BJ (cell line): ENCODE measurements at regions not wholly inside any gene's neighbourhood (a gene's known extent, or its start where the extent isn't known, plus 50 kb on each side); places are given as distances from the start of the nearest gene placed in this dataset.

Experiments
- CTCF ChIA-PET: fragments of 350-600 bp; formaldehyde crosslinking; extraction: SDS; loops from one replicate; lab custom pipeline; 2021; ENCODE audit warnings: antibody characterized with exemption, inconsistent platforms; lab: Yijun Ruan, JAX
- POLR2A ChIA-PET: fragments of 300-600 bp; sonication (Branson Sonifier 250); formaldehyde crosslinking; extraction: SDS; loops from one replicate; lab custom pipeline; 2021; ENCODE audit warnings: antibody characterized with exemption; lab: Charles Lee
- DNase-seq: peaks from one replicate; pipeline ENCODE4 v3.0.0-alpha.2; 2011; ENCODE audit warnings: low read depth
- H3K27me3 ChIP-seq: 2 replicates; pipeline ENCODE4 v1.6.0; 2011; ENCODE audit warnings: low read length; ENCODE audit not compliant: control insufficient read depth, insufficient read depth
- H3K36me3 ChIP-seq: 2 replicates; pipeline ENCODE4 v1.5.1; 2011; ENCODE audit warnings: low read length; ENCODE audit not compliant: control insufficient read depth, insufficient read depth
- H3K4me3 ChIP-seq: 2 replicates; pipeline ENCODE4 v1.5.1; 2011; ENCODE audit warnings: low read depth, mild to moderate bottlenecking, control low read depth, low read length
- CTCF ChIP-seq: IDR thresholded peaks from 2 replicates; pipeline ENCODE4 v1.5.1; 2011; ENCODE audit warnings: low read depth, mild to moderate bottlenecking, control low read depth, inconsistent platforms, low read length, moderate library complexity; ENCODE audit not compliant: insufficient read depth

GRCh38 chr20:53738945-53739798 lies 145.5 kb upstream of the ZNF217 start:
- DNase-seq, result no peak

GRCh38 chr20:53738039-53738944 lies 144.7 kb upstream of the ZNF217 start:
- Histone ChIP-seq H3K4me3 (peak overlapping the region; percentile 21), H3K27me3 (no peaks in the 10 kb centered on the region), H3K36me3 (no peaks in the 10 kb centered on the region)
- ChIA-PET CTCF (interaction anchor here (1.0 to 1.6 kb wide), 4 partner anchors 127 to 177 kb away, joined by 3 to 5 read pairs (median 4); no protein-coding TSS in a partner anchor), POLR2A (interaction anchor here (1.2 kb wide), 1 partner anchor 13 kb away, joined by 3 read pairs; no protein-coding TSS in a partner anchor)
- DNase-seq, result peak; percentile 87
- no peak for TF ChIP-seq CTCF

More at GRCh38 chr20:53738945-53739798, 145.5 kb upstream of the ZNF217 start:
- no peak for TF ChIP-seq CTCF
- H3K27me3 ChIP-seq, result no peaks in the 10 kb centered on the region
- ChIA-PET POLR2A (interaction anchor here (1.2 kb wide), 1 partner anchor 12 kb away, joined by 3 read pairs; no protein-coding TSS in a partner anchor), CTCF (interaction anchor here (1.0 to 1.6 kb wide), 4 partner anchors 128 to 177 kb away, joined by 3 to 5 read pairs (median 4); no protein-coding TSS in a partner anchor)
- no peaks in the 10 kb centered on the region for H3K36me3 ChIP-seq
- H3K4me3 ChIP-seq, result peak overlapping the region; percentile 21

- DNase-seq, result no peak
These were observed 143.9 kb upstream of the ZNF217 start for GRCh38 chr20:53737396-53738038.

GRCh38 chr20:53736757-53737395 lies 143.2 kb upstream of the ZNF217 start:
- CTCF ChIA-PET, result interaction anchor here (0.6 to 2.2 kb wide), 9 partner anchors 12 to 463 kb away, joined by 3 to 7 read pairs (median 3); no protein-coding TSS in a partner anchor
- TF ChIP-seq CTCF, result no peak
- no peak for DNase-seq
- POLR2A ChIA-PET, result no interaction called here
- Histone ChIP-seq H3K27me3 (no peaks in the 10 kb centered on the region), H3K36me3 (no peaks in the 10 kb centered on the region), H3K4me3 (no peak overlapping the region)

More at GRCh38 chr20:53737396-53738038, 143.9 kb upstream of the ZNF217 start:
- TF ChIP-seq CTCF, result no peak
- ChIA-PET CTCF (interaction anchor here (0.6 to 2.0 kb wide), 4 partner anchors 12 to 133 kb away, joined by 3 to 4 read pairs (median 3); no protein-coding TSS in a partner anchor), POLR2A (no interaction called here)
- H3K27me3 ChIP-seq, result no peaks in the 10 kb centered on the region
- H3K4me3 ChIP-seq, result no peak overlapping the region
- H3K36me3 ChIP-seq, result no peaks in the 10 kb centered on the region
